SK-MEL-5 (cell line): ENCODE measurements at regions not wholly inside any gene's neighbourhood (a gene's known extent, or its start where the extent isn't known, plus 50 kb on each side); places are given as distances from the start of the nearest gene placed in this dataset.

Experiments used
- DNase-seq: peaks from one replicate; pipeline ENCODE4 v3.0.0-alpha.2; 2016; ENCODE audit warnings: low read depth, low spot score
- in situ Hi-C: cut with HindIII; loops from 2 replicates; pipeline ENCODE4 v1.10.0; 2016; ENCODE audit warnings: low sequenced_read_pairs, high pct_unique_total_duplicates, low pct_unique_long_range_greater_than_20kb

GRCh38 chrX:7447801-7448499 is 300.0 kb upstream of the PUDP start:
- in situ Hi-C loops = no loop called here
- DNase-seq = no peak

- DNase-seq = no peak
These were observed 298.9 kb upstream of the PUDP start for GRCh38 chrX:7446815-7447214.

GRCh38 chrX:7444967-7445366 is 297.0 kb upstream of the PUDP start:
- in situ Hi-C loops = no loop called here
- no peak for DNase-seq

More at GRCh38 chrX:7446815-7447214, 298.9 kb upstream of the PUDP start:
- in situ Hi-C loops = no loop called here

GRCh38 chrX:7441586-7441985 is 293.6 kb upstream of the PUDP start:
- in situ Hi-C loops = no loop called here
- DNase-seq = no peak

- in situ Hi-C loops = no loop called here
- DNase-seq = no peak
These were observed 287.9 kb upstream of the PUDP start for GRCh38 chrX:7435822-7436221.

- in situ Hi-C loops = no loop called here
- DNase-seq = no peak
These were observed 284.9 kb upstream of the PUDP start for GRCh38 chrX:7432901-7433300.

GRCh38 chrX:7420717-7421116 is 272.8 kb upstream of the PUDP start:
- no peak for DNase-seq
- in situ Hi-C loops = no loop called here

GRCh38 chrX:7414753-7415152 is 266.8 kb upstream of the PUDP start:
- in situ Hi-C loops = no loop called here

GRCh38 chrX:7412840-7413239 is 264.9 kb upstream of the PUDP start:
- DNase-seq = no peak
- in situ Hi-C loops = no loop called here

More at GRCh38 chrX:7414753-7415152, 266.8 kb upstream of the PUDP start:
- no peak for DNase-seq

- no peak for DNase-seq
- in situ Hi-C loops = no loop called here
These were observed 261.9 kb upstream of the PUDP start for GRCh38 chrX:7409866-7410265.

- in situ Hi-C loops = no loop called here
- DNase-seq = no peak
These were observed 251.4 kb upstream of the PUDP start for GRCh38 chrX:7399373-7399772.

- in situ Hi-C loops = no loop called here
- DNase-seq = no peak
These were observed 242.5 kb upstream of the PUDP start for GRCh38 chrX:7390441-7390840.

GRCh38 chrX:7389576-7389975 is 241.6 kb upstream of the PUDP start:
- in situ Hi-C loops = no loop called here
- no peak for DNase-seq

- in situ Hi-C loops = no loop called here
- DNase-seq = no peak
These were observed 237.2 kb upstream of the PUDP start for GRCh38 chrX:7385131-7385530.

GRCh38 chrX:7378406-7378805 is 230.5 kb upstream of the PUDP start:
- DNase-seq = no peak
- in situ Hi-C loops = no loop called here

GRCh38 chrX:7372825-7373525 is 225.0 kb upstream of the PUDP start:
- in situ Hi-C loops = no loop called here
- no peak for DNase-seq

GRCh38 chrX:7362111-7362510 is 214.2 kb upstream of the PUDP start:
- no peak for DNase-seq
- in situ Hi-C loops = no loop called here

- in situ Hi-C loops = no loop called here
- no peak for DNase-seq
These were observed 204.0 kb upstream of the PUDP start for GRCh38 chrX:7351926-7352325.

- in situ Hi-C loops = no loop called here
- no peak for DNase-seq
These were observed 199.5 kb upstream of the PUDP start for GRCh38 chrX:7347465-7347864.
